ENCODE measurements at regions not wholly inside any gene's neighbourhood (a gene's known extent, or its start where the extent isn't known, plus 50 kb on each side); places are given as distances from the start of the nearest gene placed in this dataset.

- no peak overlapping the region for H3K27ac ChIP-seq (ENCODE audit: low read depth, low read length)
- no peak for DNase-seq (ENCODE audit: low read depth in 4 of 6, low spot score in 6 of 6)
- H3K27me3 ChIP-seq (ENCODE audit: control insufficient read depth, insufficient read depth, low read length): no peaks in the 10 kb centered on the region
- 75% methylated on average over 1 of the region's 2 CpGs for WGBS (ENCODE audit: insufficient coverage)
- no peak overlapping the region for H3K4me3 ChIP-seq (ENCODE audit: low read depth, low read length)
- H3K9me3 ChIP-seq (ENCODE audit: control insufficient read depth, insufficient read depth, low read length): peaks cover 3% of the 10 kb centered on the region
- H3K4me1 ChIP-seq (ENCODE audit: control insufficient read depth, insufficient read depth, low read length): no peaks in the 10 kb centered on the region
- H3K36me3 ChIP-seq (ENCODE audit: control insufficient read depth, insufficient read depth, low read length): no peaks in the 10 kb centered on the region
Measured at GRCh38 chr4:128698386-128698785, 111.1 kb upstream of the JADE1 start.

GRCh38 chr4:128697323-128697722 lies 112.2 kb upstream of the JADE1 start:
- no peaks in the 10 kb centered on the region for H3K27me3 ChIP-seq (ENCODE audit: control insufficient read depth, insufficient read depth, low read length)
- no peak overlapping the region for H3K27ac ChIP-seq (ENCODE audit: low read depth, low read length)
- WGBS (ENCODE audit: insufficient coverage): 65% methylated on average over 3 of the region's 5 CpGs
- no peaks in the 10 kb centered on the region for H3K36me3 ChIP-seq (ENCODE audit: control insufficient read depth, insufficient read depth, low read length)
- H3K9me3 ChIP-seq (ENCODE audit: control insufficient read depth, insufficient read depth, low read length): peaks cover 4% of the 10 kb centered on the region
- H3K4me3 ChIP-seq (ENCODE audit: low read depth, low read length): no peak overlapping the region
- H3K4me1 ChIP-seq (ENCODE audit: control insufficient read depth, insufficient read depth, low read length): no peaks in the 10 kb centered on the region
- DNase-seq (ENCODE audit: low read depth in 4 of 6, low spot score in 6 of 6): no peak

- Histone ChIP-seq H3K36me3 (ENCODE audit: control insufficient read depth, insufficient read depth, low read length) (no peaks in the 10 kb centered on the region), H3K27me3 (ENCODE audit: control insufficient read depth, insufficient read depth, low read length) (no peaks in the 10 kb centered on the region), H3K4me3 (ENCODE audit: low read depth, low read length) (no peak overlapping the region), H3K4me1 (ENCODE audit: control insufficient read depth, insufficient read depth, low read length) (no peaks in the 10 kb centered on the region), H3K27ac (ENCODE audit: low read depth, low read length) (no peak overlapping the region), H3K9me3 (ENCODE audit: control insufficient read depth, insufficient read depth, low read length) (peaks cover 4% of the 10 kb centered on the region)
- DNase-seq (ENCODE audit: low read depth in 4 of 6, low spot score in 6 of 6): peak in 1 of 6 donors; percentile 41
- WGBS (ENCODE audit: insufficient coverage): 40% methylated on average over 1 of the region's 3 CpGs
Measured at GRCh38 chr4:128690011-128690410, 119.5 kb upstream of the JADE1 start.

GRCh38 chr4:128688846-128689437 lies 120.6 kb upstream of the JADE1 start:
- no peak overlapping the region for H3K27ac ChIP-seq (ENCODE audit: low read depth, low read length)
- H3K4me1 ChIP-seq (ENCODE audit: control insufficient read depth, insufficient read depth, low read length): no peaks in the 10 kb centered on the region
- H3K36me3 ChIP-seq (ENCODE audit: control insufficient read depth, insufficient read depth, low read length): no peaks in the 10 kb centered on the region
- 49% methylated on average over 2 of the region's 3 CpGs for WGBS (ENCODE audit: insufficient coverage)
- H3K4me3 ChIP-seq (ENCODE audit: low read depth, low read length): no peak overlapping the region
- peaks cover 4% of the 10 kb centered on the region for H3K9me3 ChIP-seq (ENCODE audit: control insufficient read depth, insufficient read depth, low read length)
- no peak for DNase-seq (ENCODE audit: low read depth in 4 of 6, low spot score in 6 of 6)
- no peaks in the 10 kb centered on the region for H3K27me3 ChIP-seq (ENCODE audit: control insufficient read depth, insufficient read depth, low read length)

- WGBS (ENCODE audit: insufficient coverage): 100% methylated on average over 2 of the region's 3 CpGs
- no peaks in the 10 kb centered on the region for H3K36me3 ChIP-seq (ENCODE audit: control insufficient read depth, insufficient read depth, low read length)
- DNase-seq (ENCODE audit: low read depth in 4 of 6, low spot score in 6 of 6): no peak
- H3K27ac ChIP-seq (ENCODE audit: low read depth, low read length): no peak overlapping the region
- H3K4me1 ChIP-seq (ENCODE audit: control insufficient read depth, insufficient read depth, low read length): no peaks in the 10 kb centered on the region
- H3K9me3 ChIP-seq (ENCODE audit: control insufficient read depth, insufficient read depth, low read length): no peaks in the 10 kb centered on the region
- no peaks in the 10 kb centered on the region for H3K27me3 ChIP-seq (ENCODE audit: control insufficient read depth, insufficient read depth, low read length)
- no peak overlapping the region for H3K4me3 ChIP-seq (ENCODE audit: low read depth, low read length)
Measured at GRCh38 chr4:128688033-128688721, 121.3 kb upstream of the JADE1 start.

GRCh38 chr4:128686810-128687209 lies 122.7 kb upstream of the JADE1 start:
- Histone ChIP-seq H3K4me1 (ENCODE audit: control insufficient read depth, insufficient read depth, low read length) (no peaks in the 10 kb centered on the region), H3K9me3 (ENCODE audit: control insufficient read depth, insufficient read depth, low read length) (no peaks in the 10 kb centered on the region), H3K4me3 (ENCODE audit: low read depth, low read length) (no peak overlapping the region), H3K27me3 (ENCODE audit: control insufficient read depth, insufficient read depth, low read length) (no peaks in the 10 kb centered on the region), H3K27ac (ENCODE audit: low read depth, low read length) (no peak overlapping the region), H3K36me3 (ENCODE audit: control insufficient read depth, insufficient read depth, low read length) (no peaks in the 10 kb centered on the region)
- WGBS (ENCODE audit: insufficient coverage): no CpG with 5 or more reads among the region's 2 CpGs
- DNase-seq (ENCODE audit: low read depth in 4 of 6, low spot score in 6 of 6): no peak

GRCh38 chr4:128686032-128686465 lies 123.5 kb upstream of the JADE1 start:
- Histone ChIP-seq H3K27ac (ENCODE audit: low read depth, low read length) (no peak overlapping the region), H3K4me3 (ENCODE audit: low read depth, low read length) (no peak overlapping the region), H3K9me3 (ENCODE audit: control insufficient read depth, insufficient read depth, low read length) (no peaks in the 10 kb centered on the region), H3K36me3 (ENCODE audit: control insufficient read depth, insufficient read depth, low read length) (no peaks in the 10 kb centered on the region), H3K4me1 (ENCODE audit: control insufficient read depth, insufficient read depth, low read length) (no peaks in the 10 kb centered on the region), H3K27me3 (ENCODE audit: control insufficient read depth, insufficient read depth, low read length) (no peaks in the 10 kb centered on the region)
- no peak for DNase-seq (ENCODE audit: low read depth in 4 of 6, low spot score in 6 of 6)
- 93% methylated on average over 2 of the region's 2 CpGs for WGBS (ENCODE audit: insufficient coverage)

GRCh38 chr4:128684016-128684415 lies 125.5 kb upstream of the JADE1 start:
- Histone ChIP-seq H3K27ac (ENCODE audit: low read depth, low read length) (no peak overlapping the region), H3K36me3 (ENCODE audit: control insufficient read depth, insufficient read depth, low read length) (no peaks in the 10 kb centered on the region), H3K4me3 (ENCODE audit: low read depth, low read length) (no peak overlapping the region), H3K9me3 (ENCODE audit: control insufficient read depth, insufficient read depth, low read length) (no peaks in the 10 kb centered on the region), H3K27me3 (ENCODE audit: control insufficient read depth, insufficient read depth, low read length) (no peaks in the 10 kb centered on the region), H3K4me1 (ENCODE audit: control insufficient read depth, insufficient read depth, low read length) (no peaks in the 10 kb centered on the region)
- DNase-seq (ENCODE audit: low read depth in 4 of 6, low spot score in 6 of 6): no peak
- WGBS (ENCODE audit: insufficient coverage): no CpG with 5 or more reads among the region's 2 CpGs

GRCh38 chr4:128682942-128683666 lies 126.4 kb upstream of the JADE1 start:
- WGBS (ENCODE audit: insufficient coverage): 49% methylated on average over 6 of the region's 9 CpGs
- Histone ChIP-seq H3K27ac (ENCODE audit: low read depth, low read length) (no peak overlapping the region), H3K4me1 (ENCODE audit: control insufficient read depth, insufficient read depth, low read length) (no peaks in the 10 kb centered on the region), H3K4me3 (ENCODE audit: low read depth, low read length) (no peak overlapping the region), H3K27me3 (ENCODE audit: control insufficient read depth, insufficient read depth, low read length) (no peaks in the 10 kb centered on the region), H3K36me3 (ENCODE audit: control insufficient read depth, insufficient read depth, low read length) (no peaks in the 10 kb centered on the region), H3K9me3 (ENCODE audit: control insufficient read depth, insufficient read depth, low read length) (no peaks in the 10 kb centered on the region)
- no peak for DNase-seq (ENCODE audit: low read depth in 4 of 6, low spot score in 6 of 6)

- Histone ChIP-seq H3K9me3 (ENCODE audit: control insufficient read depth, insufficient read depth, low read length) (no peaks in the 10 kb centered on the region), H3K4me3 (ENCODE audit: low read depth, low read length) (no peak overlapping the region), H3K27ac (ENCODE audit: low read depth, low read length) (no peak overlapping the region), H3K27me3 (ENCODE audit: control insufficient read depth, insufficient read depth, low read length) (no peaks in the 10 kb centered on the region), H3K4me1 (ENCODE audit: control insufficient read depth, insufficient read depth, low read length) (no peaks in the 10 kb centered on the region), H3K36me3 (ENCODE audit: control insufficient read depth, insufficient read depth, low read length) (no peaks in the 10 kb centered on the region)
- DNase-seq (ENCODE audit: low read depth in 4 of 6, low spot score in 6 of 6): no peak
- WGBS (ENCODE audit: insufficient coverage): no CpG with 5 or more reads among the region's 1 CpG
Measured at GRCh38 chr4:128676095-128676494, 133.4 kb upstream of the JADE1 start.

Data from spinal cord (tissue), 9 donors.